ENCODE measurements at regions not wholly inside any gene's neighbourhood (a gene's known extent, or its start where the extent isn't known, plus 50 kb on each side); places are given as distances from the start of the nearest gene placed in this dataset.

DNA sequence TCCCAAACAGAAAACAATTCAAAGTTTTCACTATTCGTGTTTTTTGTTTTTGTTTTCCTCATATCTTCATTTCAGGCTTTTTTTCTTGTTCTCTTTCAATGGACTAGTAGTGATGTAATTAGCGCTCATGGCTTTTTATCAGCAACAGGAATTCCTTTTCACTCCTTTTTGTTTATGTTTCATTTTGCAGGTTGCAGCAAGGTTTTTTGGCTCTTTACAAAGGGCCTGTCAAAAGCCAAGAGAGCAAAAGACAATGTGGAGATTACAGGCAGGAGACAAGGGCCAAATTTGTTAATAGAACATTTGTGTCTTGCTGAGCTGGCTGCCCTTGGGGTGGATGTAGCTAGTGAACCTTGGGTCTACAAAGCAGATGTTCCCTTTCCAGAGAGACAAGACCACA lies 467.4 kb upstream of the CDH20 start:
- Histone ChIP-seq H3K9me2 (ENCODE audit: insufficient read depth, low read length) (no peaks in the 10 kb centered on the region), H3K79me2 (ENCODE audit: insufficient read depth, low read depth, low read length) (no peaks in the 10 kb centered on the region), H2AFZ (ENCODE audit: low read length) (no peak overlapping the region), H3K9me3 (ENCODE audit: low read length) (no peaks in the 10 kb centered on the region), H3K36me3 (ENCODE audit: insufficient read depth, low read length) (no peaks in the 10 kb centered on the region), H4K20me1 (ENCODE audit: insufficient read depth, low read length) (no peaks in the 10 kb centered on the region), H3K4me3 (ENCODE audit: low read depth, low read length, poor library complexity, severe bottlenecking) (no peak overlapping the region), H3K4me2 (ENCODE audit: low read length) (no peak overlapping the region), H3K4me1 (ENCODE audit: insufficient read depth, low read length, poor library complexity, severe bottlenecking) (no peaks in the 10 kb centered on the region), H3K27ac (ENCODE audit: low read depth, low read length, poor library complexity, severe bottlenecking) (no peak overlapping the region)
- no peak for TF ChIP-seq EZH2phosphoT487 (IDR thresholded peaks at IDR 0.05; ENCODE audit: borderline replicate concordance, low read depth, low read length)
- TF ChIP-seq, protein P1, sequence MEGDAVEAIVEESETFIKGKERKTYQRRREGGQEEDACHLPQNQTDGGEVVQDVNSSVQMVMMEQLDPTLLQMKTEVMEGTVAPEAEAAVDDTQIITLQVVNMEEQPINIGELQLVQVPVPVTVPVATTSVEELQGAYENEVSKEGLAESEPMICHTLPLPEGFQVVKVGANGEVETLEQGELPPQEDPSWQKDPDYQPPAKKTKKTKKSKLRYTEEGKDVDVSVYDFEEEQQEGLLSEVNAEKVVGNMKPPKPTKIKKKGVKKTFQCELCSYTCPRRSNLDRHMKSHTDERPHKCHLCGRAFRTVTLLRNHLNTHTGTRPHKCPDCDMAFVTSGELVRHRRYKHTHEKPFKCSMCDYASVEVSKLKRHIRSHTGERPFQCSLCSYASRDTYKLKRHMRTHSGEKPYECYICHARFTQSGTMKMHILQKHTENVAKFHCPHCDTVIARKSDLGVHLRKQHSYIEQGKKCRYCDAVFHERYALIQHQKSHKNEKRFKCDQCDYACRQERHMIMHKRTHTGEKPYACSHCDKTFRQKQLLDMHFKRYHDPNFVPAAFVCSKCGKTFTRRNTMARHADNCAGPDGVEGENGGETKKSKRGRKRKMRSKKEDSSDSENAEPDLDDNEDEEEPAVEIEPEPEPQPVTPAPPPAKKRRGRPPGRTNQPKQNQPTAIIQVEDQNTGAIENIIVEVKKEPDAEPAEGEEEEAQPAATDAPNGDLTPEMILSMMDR (conservative IDR thresholded peaks at IDR 0.05; ENCODE audit: low read length): no peak
- ChIA-PET CTCF (ENCODE audit: unreplicated experiment) (no interaction called here), POLR2A (no interaction called here)
- intact Hi-C loops (cut with micrococcal nuclease; ENCODE audit: unreplicated experiment): no loop called here
- BruUV-seq (replicated peaks): no TSS peak
- DNase-seq (ENCODE audit: low spot score): no peak

DNA sequence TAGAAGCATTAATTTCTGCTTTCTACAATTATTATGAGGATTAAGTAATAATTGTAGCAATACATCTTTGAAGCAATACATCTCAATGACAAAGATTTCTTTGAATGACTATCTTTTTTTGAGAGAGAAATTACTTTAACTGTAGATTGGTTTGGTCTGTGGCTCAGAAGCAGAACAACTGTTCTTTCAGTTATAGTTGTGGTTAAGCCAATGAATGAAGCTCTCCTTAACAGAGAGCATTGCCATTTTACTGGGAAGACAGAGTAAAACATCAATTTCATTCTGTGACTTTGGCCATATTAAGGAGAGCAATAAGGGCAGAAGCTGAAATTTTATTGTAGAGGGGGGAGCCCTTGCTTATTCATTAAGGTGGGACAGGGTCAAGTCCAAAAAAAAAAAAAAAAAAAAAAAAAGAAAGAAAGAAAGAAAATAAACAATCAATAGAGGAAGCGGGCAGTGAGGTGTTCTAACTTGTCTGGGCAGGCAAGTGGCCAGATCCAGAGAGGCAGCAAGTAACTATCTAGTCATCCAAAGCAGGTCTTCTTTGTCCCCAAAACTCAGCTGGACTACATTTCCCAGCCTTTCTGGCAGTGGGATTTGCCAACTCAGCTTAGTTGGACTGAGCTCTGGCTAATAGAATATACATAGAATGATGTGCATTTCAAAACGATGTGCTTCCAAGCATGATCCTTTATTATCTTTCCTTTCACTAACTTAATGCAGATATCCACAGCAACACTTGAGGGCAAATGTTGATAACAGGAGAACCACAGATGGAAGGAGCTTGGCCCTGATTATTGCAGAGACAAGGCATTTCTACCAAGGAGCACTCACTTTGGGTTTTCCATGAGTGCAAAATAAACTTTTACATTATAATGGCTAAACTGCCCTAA lies 462.7 kb upstream of the CDH20 start:
- Histone ChIP-seq H2AFZ (ENCODE audit: low read length) (no peak overlapping the region), H3K27ac (ENCODE audit: low read depth, low read length, poor library complexity, severe bottlenecking) (no peak overlapping the region), H3K79me2 (ENCODE audit: insufficient read depth, low read depth, low read length) (no peaks in the 10 kb centered on the region), H3K9me2 (ENCODE audit: insufficient read depth, low read length) (no peaks in the 10 kb centered on the region), H3K4me1 (ENCODE audit: insufficient read depth, low read length, poor library complexity, severe bottlenecking) (no peaks in the 10 kb centered on the region), H3K9me3 (ENCODE audit: low read length) (no peaks in the 10 kb centered on the region), H3K36me3 (ENCODE audit: insufficient read depth, low read length) (no peaks in the 10 kb centered on the region), H3K4me2 (ENCODE audit: low read length) (no peak overlapping the region), H3K4me3 (ENCODE audit: low read depth, low read length, poor library complexity, severe bottlenecking) (no peak overlapping the region), H4K20me1 (ENCODE audit: insufficient read depth, low read length) (no peaks in the 10 kb centered on the region)
- TF ChIP-seq, protein P1 (conservative IDR thresholded peaks at IDR 0.05; ENCODE audit: low read length): no peak
- no peak for TF ChIP-seq EZH2phosphoT487 (IDR thresholded peaks at IDR 0.05; ENCODE audit: borderline replicate concordance, low read depth, low read length)
- no peak for DNase-seq (ENCODE audit: low spot score)
- intact Hi-C loops (cut with micrococcal nuclease; ENCODE audit: unreplicated experiment): no loop called here
- POLR2A ChIA-PET: no interaction called here
- CTCF ChIA-PET (ENCODE audit: unreplicated experiment): no interaction called here
- BruUV-seq (replicated peaks): no TSS peak

DNA sequence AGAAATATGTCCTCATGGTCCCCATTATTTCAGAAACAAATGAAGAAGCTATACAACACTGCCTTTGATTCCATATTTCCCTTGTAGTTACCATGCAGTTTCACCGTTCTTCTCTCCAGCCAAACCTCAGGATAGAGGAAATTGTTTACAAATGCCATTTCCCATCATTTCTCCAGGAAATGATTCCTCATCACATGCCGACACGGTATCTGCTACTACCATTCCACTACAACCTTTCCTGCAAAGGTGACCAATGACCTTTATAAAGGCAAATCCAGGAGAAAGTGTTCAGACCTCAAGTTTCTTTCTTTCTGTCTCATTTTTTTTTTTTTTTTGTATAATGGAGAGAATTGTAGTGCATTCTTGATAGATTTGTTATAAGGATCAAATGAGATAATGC lies 460.8 kb upstream of the CDH20 start:
- Histone ChIP-seq H4K20me1 (ENCODE audit: insufficient read depth, low read length) (no peaks in the 10 kb centered on the region), H3K9me3 (ENCODE audit: low read length) (no peaks in the 10 kb centered on the region), H3K36me3 (ENCODE audit: insufficient read depth, low read length) (no peaks in the 10 kb centered on the region), H3K4me2 (ENCODE audit: low read length) (no peak overlapping the region), H3K79me2 (ENCODE audit: insufficient read depth, low read depth, low read length) (no peaks in the 10 kb centered on the region), H3K9me2 (ENCODE audit: insufficient read depth, low read length) (no peaks in the 10 kb centered on the region), H3K4me3 (ENCODE audit: low read depth, low read length, poor library complexity, severe bottlenecking) (no peak overlapping the region), H3K27ac (ENCODE audit: low read depth, low read length, poor library complexity, severe bottlenecking) (no peak overlapping the region), H3K4me1 (ENCODE audit: insufficient read depth, low read length, poor library complexity, severe bottlenecking) (peaks cover 12% of the 10 kb centered on the region), H2AFZ (ENCODE audit: low read length) (no peak overlapping the region)
- DNase-seq (ENCODE audit: low spot score): no peak
- intact Hi-C loops (cut with micrococcal nuclease; ENCODE audit: unreplicated experiment): no loop called here
- no peak for TF ChIP-seq EZH2phosphoT487 (IDR thresholded peaks at IDR 0.05; ENCODE audit: borderline replicate concordance, low read depth, low read length)
- TF ChIP-seq, protein P1 (conservative IDR thresholded peaks at IDR 0.05; ENCODE audit: low read length): no peak
- no TSS peak for BruUV-seq (replicated peaks)
- CTCF ChIA-PET (ENCODE audit: unreplicated experiment): no interaction called here
- POLR2A ChIA-PET: no interaction called here

Measured in OCI-LY7 (cell line).